Stomach (tissue), 4 donors: ENCODE measurements at regions not wholly inside any gene's neighbourhood (a gene's known extent, or its start where the extent isn't known, plus 50 kb on each side); places are given as distances from the start of the nearest gene placed in this dataset.
"Not testable (repeated sequence)": the region's sequence is repeated elsewhere in the genome, so short reads cannot be mapped to it uniquely, and the experiment has no call there.

Experiments
- CTCF ChIP-seq, 7 experiments: fragments of 450-650 bp in 4 of 7; fragments of 200-600 bp in 3 of 7; sonication (generic) in 3 of 7; IDR thresholded peaks; one replicate each; pipeline ENCODE4 v1.5.1; 2016 to 2019; ENCODE audit warnings: antibody characterized with exemption in 7 of 7, control low read depth in 2 of 7, mild to moderate bottlenecking in 1 of 7
- POLR2A ChIP-seq, 4 donors: fragments of 450-650 bp; IDR thresholded peaks; one replicate each; pipeline ENCODE4 v1.6.1; 2016; ENCODE audit warnings: antibody characterized with exemption in 4 of 4, control low read depth in 2 of 4, mild to moderate bottlenecking in 1 of 4, moderate library complexity in 1 of 4
- POLR2AphosphoS5 ChIP-seq, 3 donors: sonication (generic); formaldehyde crosslinking; IDR thresholded peaks; one replicate each; pipeline ENCODE4 v1.6.1; 2016; ENCODE audit warnings: antibody characterized with exemption in 3 of 3

- TF ChIP-seq CTCF, POLR2A, POLR2AphosphoS5 (IDR thresholded peaks at IDR 0.05): not testable (repeated sequence)
Measured at GRCh38 chr3:106858321-106858720, 518.9 kb upstream of the CCDC54 start.
